Ascending aorta (tissue), 2 donors: ENCODE measurements at regions not wholly inside any gene's neighbourhood (a gene's known extent, or its start where the extent isn't known, plus 50 kb on each side); places are given as distances from the start of the nearest gene placed in this dataset.

Experiments
- DNase-seq, 2 donors: peaks; one replicate each; pipeline ENCODE4 v3.0.0-alpha.2; 2019; ENCODE audit warnings: low spot score in 2 of 2
- H3K27ac ChIP-seq, 2 donors: fragments of 200-600 bp; sonication (generic); one replicate each; pipeline ENCODE4 v1.5.1; 2016 to 2017; ENCODE audit warnings: mild to moderate bottlenecking in 1 of 2
- H3K27me3 ChIP-seq: fragments of 200-600 bp; sonication (generic); one replicate; pipeline ENCODE4 v1.5.1; 2017
- H3K36me3 ChIP-seq, 2 donors: fragments of 200-600 bp; sonication (generic); one replicate each; pipeline ENCODE4 v1.5.1; 2016
- H3K4me1 ChIP-seq, 2 donors: fragments of 200-600 bp; sonication (generic); one replicate each; pipeline ENCODE4 v1.5.1; 2016 to 2017; ENCODE audit warnings: mild to moderate bottlenecking in 1 of 2
- H3K4me3 ChIP-seq, 2 donors: fragments of 200-600 bp; sonication (generic); one replicate each; pipeline ENCODE4 v1.5.1; 2016 to 2017; ENCODE audit warnings: mild to moderate bottlenecking in 1 of 2
- H3K9me3 ChIP-seq, 2 donors: fragments of 200-600 bp; sonication (generic); one replicate each; pipeline ENCODE4 v1.5.1; 2016
- CTCF ChIP-seq, 3 experiments: fragments of 200-600 bp in 2 of 3; fragments of 450-650 bp in 1 of 3; sonication (generic) in 2 of 3; IDR thresholded peaks; one replicate each; pipeline ENCODE4 v1.5.1; 2016 to 2019; ENCODE audit warnings: antibody characterized with exemption in 3 of 3, mild to moderate bottlenecking in 1 of 3, moderate library complexity in 1 of 3
- intact Hi-C: fragments of 100-400 bp; cut with DNase I; formaldehyde crosslinking; loops from one replicate; pipeline ENCODE4 v1.15.1; 2023

- Histone ChIP-seq H3K27ac (no peak overlapping the region), H3K4me1 (no peaks in the 10 kb centered on the region), H3K4me3 (no peak overlapping the region), H3K9me3 (no peaks in the 10 kb centered on the region), H3K27me3 (no peaks in the 10 kb centered on the region), H3K36me3 (no peaks in the 10 kb centered on the region)
- no peak for TF ChIP-seq CTCF (IDR thresholded peaks at IDR 0.05)
- intact Hi-C loops: no loop called here
- DNase-seq: no peak
Observed at GRCh38 chr14:65359503-65359902, 53.0 kb upstream of the FUT8 start.

- H3K36me3 ChIP-seq: no peaks in the 10 kb centered on the region
- H3K27me3 ChIP-seq: no peaks in the 10 kb centered on the region
- no peaks in the 10 kb centered on the region for H3K9me3 ChIP-seq
- H3K27ac ChIP-seq: no peak overlapping the region
- H3K4me3 ChIP-seq: no peak overlapping the region
- TF ChIP-seq CTCF (IDR thresholded peaks at IDR 0.05): no peak
- no peaks in the 10 kb centered on the region for H3K4me1 ChIP-seq
- intact Hi-C loops: no loop called here
- DNase-seq: no peak
Observed at GRCh38 chr14:65360144-65360784, 52.3 kb upstream of the FUT8 start.

- intact Hi-C loops: no loop called here
- Histone ChIP-seq H3K36me3 (no peaks in the 10 kb centered on the region), H3K4me1 (no peaks in the 10 kb centered on the region), H3K9me3 (no peaks in the 10 kb centered on the region), H3K27me3 (no peaks in the 10 kb centered on the region), H3K27ac (no peak overlapping the region), H3K4me3 (no peak overlapping the region)
- no peak for DNase-seq
- TF ChIP-seq CTCF (IDR thresholded peaks at IDR 0.05): no peak
Observed at GRCh38 chr14:65361920-65362319, 50.6 kb upstream of the FUT8 start.
